ENCODE measurements at regions not wholly inside any gene's neighbourhood (a gene's known extent, or its start where the extent isn't known, plus 50 kb on each side); places are given as distances from the start of the nearest gene placed in this dataset.

GRCh38 chr1:50292276-50292675 is 131.0 kb downstream of the DMRTA2 start:
- DNase-seq (ENCODE audit: low spot score), result no peak

GRCh38 chr1:50289495-50289894 is 133.7 kb downstream of the DMRTA2 start:
- DNase-seq (ENCODE audit: low spot score), result peak; percentile 11

GRCh38 chr1:50285994-50286393 is 137.2 kb downstream of the DMRTA2 start:
- no peak for DNase-seq (ENCODE audit: low spot score)

- no peak for DNase-seq (ENCODE audit: low spot score)
Measured at GRCh38 chr1:50279622-50280330, 143.5 kb downstream of the DMRTA2 start.

- DNase-seq (ENCODE audit: low spot score), result no peak
Measured at GRCh38 chr1:50278961-50279360, 144.3 kb downstream of the DMRTA2 start.

- DNase-seq (ENCODE audit: low spot score), result no peak
Measured at GRCh38 chr1:50278410-50278809, 144.8 kb downstream of the DMRTA2 start.

GRCh38 chr1:50275566-50275965 is 147.7 kb downstream of the DMRTA2 start:
- no peak for DNase-seq (ENCODE audit: low spot score)

GRCh38 chr1:50272912-50273311 is 150.3 kb downstream of the DMRTA2 start:
- no peak for DNase-seq (ENCODE audit: low spot score)

GRCh38 chr1:50271968-50272578 is 151.2 kb downstream of the DMRTA2 start:
- DNase-seq (ENCODE audit: low spot score), result peak; percentile 30

- DNase-seq (ENCODE audit: low spot score), result no peak
Measured at GRCh38 chr1:50271337-50271736, 151.9 kb downstream of the DMRTA2 start.

GRCh38 chr1:50270926-50271325 is 152.3 kb downstream of the DMRTA2 start:
- DNase-seq (ENCODE audit: low spot score), result no peak

- DNase-seq (ENCODE audit: low spot score), result no peak
Measured at GRCh38 chr1:50268049-50268448, 155.2 kb downstream of the DMRTA2 start.

GRCh38 chr1:50266509-50266908 is 156.7 kb downstream of the DMRTA2 start:
- no peak for DNase-seq (ENCODE audit: low spot score)

GRCh38 chr1:50265790-50266314 is 157.1 kb downstream of the ELAVL4 start:
- DNase-seq (ENCODE audit: low spot score), result no peak

- DNase-seq (ENCODE audit: low spot score), result no peak
Measured at GRCh38 chr1:50264590-50264989, 155.9 kb downstream of the ELAVL4 start.

- DNase-seq (ENCODE audit: low spot score), result no peak
Measured at GRCh38 chr1:50262436-50262835, 153.7 kb downstream of the ELAVL4 start.

GRCh38 chr1:50261951-50262350 is 153.2 kb downstream of the ELAVL4 start:
- no peak for DNase-seq (ENCODE audit: low spot score)

- no peak for DNase-seq (ENCODE audit: low spot score)
Measured at GRCh38 chr1:50257940-50258685, 149.4 kb downstream of the ELAVL4 start.

GRCh38 chr1:50257029-50257428 is 148.3 kb downstream of the ELAVL4 start:
- DNase-seq (ENCODE audit: low spot score), result no peak

Measured in activated CD4-positive, alpha-beta T cell treated with anti-CD3 and anti-CD28 coated beads, Interleukin-2, Interleukin-4, amounts not matched to agents 100 ng/mL and 50 ng/mL, durations not matched to agents 16 hours and 8 hours (primary cell).